ENCODE measurements at regions not wholly inside any gene's neighbourhood (a gene's known extent, or its start where the extent isn't known, plus 50 kb on each side); places are given as distances from the start of the nearest gene placed in this dataset.

DNA sequence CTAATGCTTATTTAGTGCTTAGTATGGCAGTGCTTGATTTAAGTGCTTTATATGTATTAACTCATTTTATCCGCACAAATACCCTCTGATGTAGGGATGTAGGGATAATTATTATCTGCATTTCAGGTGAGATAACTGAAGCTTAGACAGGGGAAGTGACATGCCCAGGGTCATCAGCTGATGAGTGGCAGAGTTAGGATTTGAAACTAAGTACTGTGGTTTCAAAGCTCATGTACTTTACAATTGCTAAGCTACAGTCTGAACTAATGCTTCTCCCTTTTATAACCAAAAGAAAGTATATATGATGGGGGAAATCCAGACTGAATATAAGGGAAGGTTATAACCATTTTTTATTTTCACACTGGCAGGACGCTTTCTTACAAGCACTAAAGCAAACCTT is 229.6 kb upstream of the NAV3 start:
- H3K4me2 ChIP-seq: no peak overlapping the region
- no peak for DNase-seq (ENCODE audit: low spot score)
- no peak overlapping the region for H3K9ac ChIP-seq
- TF ChIP-seq, protein P1, sequence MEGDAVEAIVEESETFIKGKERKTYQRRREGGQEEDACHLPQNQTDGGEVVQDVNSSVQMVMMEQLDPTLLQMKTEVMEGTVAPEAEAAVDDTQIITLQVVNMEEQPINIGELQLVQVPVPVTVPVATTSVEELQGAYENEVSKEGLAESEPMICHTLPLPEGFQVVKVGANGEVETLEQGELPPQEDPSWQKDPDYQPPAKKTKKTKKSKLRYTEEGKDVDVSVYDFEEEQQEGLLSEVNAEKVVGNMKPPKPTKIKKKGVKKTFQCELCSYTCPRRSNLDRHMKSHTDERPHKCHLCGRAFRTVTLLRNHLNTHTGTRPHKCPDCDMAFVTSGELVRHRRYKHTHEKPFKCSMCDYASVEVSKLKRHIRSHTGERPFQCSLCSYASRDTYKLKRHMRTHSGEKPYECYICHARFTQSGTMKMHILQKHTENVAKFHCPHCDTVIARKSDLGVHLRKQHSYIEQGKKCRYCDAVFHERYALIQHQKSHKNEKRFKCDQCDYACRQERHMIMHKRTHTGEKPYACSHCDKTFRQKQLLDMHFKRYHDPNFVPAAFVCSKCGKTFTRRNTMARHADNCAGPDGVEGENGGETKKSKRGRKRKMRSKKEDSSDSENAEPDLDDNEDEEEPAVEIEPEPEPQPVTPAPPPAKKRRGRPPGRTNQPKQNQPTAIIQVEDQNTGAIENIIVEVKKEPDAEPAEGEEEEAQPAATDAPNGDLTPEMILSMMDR (IDR thresholded peaks at IDR 0.05): no peak
- TF ChIP-seq EZH2 (IDR thresholded peaks at IDR 0.05): no peak
- no peak for TF ChIP-seq EZH2phosphoT487 (IDR thresholded peaks at IDR 0.05)
- no peaks in the 10 kb centered on the region for H3F3A ChIP-seq (ENCODE audit: low read depth)
- no peak overlapping the region for H3K4me3 Mint-ChIP-seq
- no peaks in the 10 kb centered on the region for H3K36me3 Mint-ChIP-seq
- H3K27ac ChIP-seq: no peak overlapping the region
- no peaks in the 10 kb centered on the region for H3K36me3 ChIP-seq
- no peaks in the 10 kb centered on the region for H3K27me3 Mint-ChIP-seq (ENCODE audit: insufficient read depth, low read depth)
- peaks cover 5% of the 10 kb centered on the region for H3K4me1 Mint-ChIP-seq
- no peaks in the 10 kb centered on the region for H4K20me1 ChIP-seq (ENCODE audit: low read depth)
- no peaks in the 10 kb centered on the region for H3K79me2 ChIP-seq (ENCODE audit: low read depth)
- H3K9me3 Mint-ChIP-seq: no peaks in the 10 kb centered on the region
- no peak overlapping the region for H3K4me3 ChIP-seq
- H2AFZ ChIP-seq (replicated peaks): no peak overlapping the region
- no peaks in the 10 kb centered on the region for H3K9me3 ChIP-seq (ENCODE audit: low read depth)
- H3K27me3 ChIP-seq: no peaks in the 10 kb centered on the region
- H3K27ac Mint-ChIP-seq: no peak overlapping the region
- no peaks in the 10 kb centered on the region for H3K4me1 ChIP-seq

DNA sequence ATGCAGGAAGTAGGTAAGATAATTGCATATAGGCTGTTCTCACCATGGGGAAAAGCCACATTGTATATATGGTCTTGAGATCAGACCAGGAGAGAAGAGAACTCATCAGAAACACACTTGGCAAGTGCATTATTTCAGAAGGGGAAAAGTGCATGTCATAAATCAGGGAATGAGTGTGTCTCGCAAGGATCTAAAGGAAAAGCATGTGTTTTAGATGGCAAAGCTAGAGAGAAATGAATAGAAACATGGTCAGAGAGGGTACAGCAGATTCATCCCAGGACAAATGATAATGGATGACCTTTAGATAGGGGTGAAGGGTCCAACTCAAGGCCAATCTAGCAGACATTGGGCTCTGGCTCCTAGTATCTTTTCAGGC is 230.2 kb upstream of the NAV3 start:
- no peak for DNase-seq (ENCODE audit: low spot score)
- no peaks in the 10 kb centered on the region for H3F3A ChIP-seq (ENCODE audit: low read depth)
- TF ChIP-seq EZH2phosphoT487 (IDR thresholded peaks at IDR 0.05) (no peak), EZH2 (IDR thresholded peaks at IDR 0.05) (no peak)
- TF ChIP-seq, protein P1 (IDR thresholded peaks at IDR 0.05): no peak
- peaks cover 5% of the 10 kb centered on the region for H3K4me1 Mint-ChIP-seq
- no peaks in the 10 kb centered on the region for H3K36me3 ChIP-seq
- no peak overlapping the region for H3K4me2 ChIP-seq
- H3K36me3 Mint-ChIP-seq: no peaks in the 10 kb centered on the region
- no peak overlapping the region for H3K4me3 Mint-ChIP-seq
- H3K9ac ChIP-seq: no peak overlapping the region
- no peaks in the 10 kb centered on the region for H3K4me1 ChIP-seq
- no peaks in the 10 kb centered on the region for H3K79me2 ChIP-seq (ENCODE audit: low read depth)
- no peak overlapping the region for H3K27ac Mint-ChIP-seq
- H3K4me3 ChIP-seq: no peak overlapping the region
- no peaks in the 10 kb centered on the region for H3K27me3 ChIP-seq
- H3K9me3 ChIP-seq (ENCODE audit: low read depth): no peaks in the 10 kb centered on the region
- H4K20me1 ChIP-seq (ENCODE audit: low read depth): no peaks in the 10 kb centered on the region
- no peaks in the 10 kb centered on the region for H3K27me3 Mint-ChIP-seq (ENCODE audit: insufficient read depth, low read depth)
- no peak overlapping the region for H3K27ac ChIP-seq
- no peak overlapping the region for H2AFZ ChIP-seq (replicated peaks)
- H3K9me3 Mint-ChIP-seq: no peaks in the 10 kb centered on the region

DNA sequence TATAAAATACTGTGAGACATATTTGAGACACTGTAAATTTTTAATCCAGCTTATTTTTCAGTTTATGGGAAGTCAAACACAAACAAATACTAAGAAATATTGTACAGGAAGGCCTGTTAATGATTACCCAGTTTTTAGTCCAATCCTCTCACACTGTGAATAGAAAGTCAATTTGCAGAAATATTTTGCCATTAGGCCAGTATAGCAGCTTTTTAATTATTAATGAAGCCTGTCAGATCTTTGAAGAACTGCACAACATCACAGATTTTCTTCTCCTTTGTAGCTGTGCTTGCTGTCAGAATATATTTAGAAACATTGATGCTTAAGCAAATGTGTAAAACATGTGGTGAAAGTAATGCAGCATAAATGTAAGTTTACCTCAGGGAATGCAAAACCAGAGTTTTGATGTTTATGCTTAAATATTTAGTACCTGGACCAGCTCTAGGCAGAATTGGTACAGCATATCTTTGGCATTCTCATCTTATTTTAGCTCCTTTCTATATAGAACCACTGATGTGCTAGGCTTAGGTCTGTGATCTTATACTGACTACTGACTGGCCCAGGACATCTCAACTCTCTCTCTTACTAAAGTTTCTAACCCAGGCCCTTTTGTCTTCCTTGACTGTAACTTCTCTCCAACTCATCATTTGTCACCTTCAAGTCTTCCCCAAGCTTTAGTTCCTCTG is 230.8 kb upstream of the NAV3 start:
- Histone ChIP-seq H3K4me3 (no peak overlapping the region), H3K27me3 (no peaks in the 10 kb centered on the region), H3K4me1 (no peaks in the 10 kb centered on the region), H3K4me2 (no peak overlapping the region), H3K27ac (no peak overlapping the region), H3K36me3 (no peaks in the 10 kb centered on the region), H3F3A (ENCODE audit: low read depth) (no peaks in the 10 kb centered on the region), H2AFZ (replicated peaks) (no peak overlapping the region), H3K9me3 (ENCODE audit: low read depth) (no peaks in the 10 kb centered on the region), H3K9ac (no peak overlapping the region), H4K20me1 (ENCODE audit: low read depth) (no peaks in the 10 kb centered on the region), H3K79me2 (ENCODE audit: low read depth) (no peaks in the 10 kb centered on the region)
- DNase-seq (ENCODE audit: low spot score): no peak
- Mint-ChIP-seq H3K27ac (no peak overlapping the region), H3K4me1 (peaks cover 5% of the 10 kb centered on the region), H3K4me3 (no peak overlapping the region), H3K27me3 (ENCODE audit: insufficient read depth, low read depth) (no peaks in the 10 kb centered on the region), H3K36me3 (no peaks in the 10 kb centered on the region), H3K9me3 (no peaks in the 10 kb centered on the region)
- TF ChIP-seq, protein P1 (IDR thresholded peaks at IDR 0.05): no peak
- TF ChIP-seq EZH2 (IDR thresholded peaks at IDR 0.05) (no peak), EZH2phosphoT487 (IDR thresholded peaks at IDR 0.05) (no peak)

Measured in neural progenitor cell (in vitro differentiated cells).